Prostate gland (tissue), 2 donors: ENCODE measurements at regions not wholly inside any gene's neighbourhood (a gene's known extent, or its start where the extent isn't known, plus 50 kb on each side); places are given as distances from the start of the nearest gene placed in this dataset.
"Not testable (repeated sequence)": the region's sequence is repeated elsewhere in the genome, so short reads cannot be mapped to it uniquely, and the experiment has no call there.

Experiments
- DNase-seq: peaks from one replicate; pipeline ENCODE4 v3.0.0-alpha.2; 2019; ENCODE audit warnings: low spot score
- H3K27ac ChIP-seq, 2 donors: fragments of 200-600 bp; sonication (generic); 2 replicates each; pipeline ENCODE4 v1.5.1; 2017 to 2019
- H3K27me3 ChIP-seq: fragments of 200-600 bp; sonication (generic); replicated peaks from 2 replicates; pipeline ENCODE4 v1.5.1; 2019; ENCODE audit not compliant: insufficient read depth
- H3K36me3 ChIP-seq, 2 donors: fragments of 200-600 bp; sonication (generic); 1 replicate in 1 of 2; 2 replicates in 1 of 2; pipeline versions ENCODE4 v1.5.1 to v1.8.1; 2017 to 2019
- H3K4me1 ChIP-seq: fragments of 200-600 bp; sonication (generic); replicated peaks from 2 replicates; pipeline ENCODE4 v1.5.1; 2019
- H3K4me3 ChIP-seq, 2 donors: fragments of 200-600 bp; sonication (generic); 2 replicates each; pipeline ENCODE4 v1.5.1; 2017 to 2019
- H3K9me3 ChIP-seq: fragments of 200-600 bp; sonication (generic); 2 replicates; pipeline ENCODE4 v1.5.1; 2017
- POLR2A ChIP-seq: fragments of 450-650 bp; IDR thresholded peaks from one replicate; pipeline ENCODE4 v1.6.1; 2016; ENCODE audit warnings: antibody characterized with exemption, mild to moderate bottlenecking
- POLR2AphosphoS5 ChIP-seq: sonication (generic); formaldehyde crosslinking; IDR thresholded peaks from one replicate; pipeline ENCODE4 v1.6.1; 2017; ENCODE audit warnings: antibody characterized with exemption
- WGBS: methylation state at CpG from one replicate; pipeline ENCODE4 v1.1.5; 2018; 5-methylcytosine and 5-hydroxymethylcytosine counted together
- intact Hi-C: fragments of 100-400 bp; cut with DNase I; formaldehyde crosslinking; loops from one replicate; pipeline ENCODE4 v1.14.2; 2022
- TF ChIP-seq, protein P1 (sequence below), 4 experiments: fragments of 200-600 bp in 2 of 4; fragments of 450-650 bp in 2 of 4; sonication (generic) in 2 of 4; IDR thresholded peaks; 1 replicate in 3 of 4; 2 replicates in 1 of 4; pipeline ENCODE4 v1.5.1; 2016 to 2019; ENCODE audit warnings: antibody characterized with exemption in 4 of 4, mild to moderate bottlenecking in 2 of 4, moderate library complexity in 2 of 4

DNA sequence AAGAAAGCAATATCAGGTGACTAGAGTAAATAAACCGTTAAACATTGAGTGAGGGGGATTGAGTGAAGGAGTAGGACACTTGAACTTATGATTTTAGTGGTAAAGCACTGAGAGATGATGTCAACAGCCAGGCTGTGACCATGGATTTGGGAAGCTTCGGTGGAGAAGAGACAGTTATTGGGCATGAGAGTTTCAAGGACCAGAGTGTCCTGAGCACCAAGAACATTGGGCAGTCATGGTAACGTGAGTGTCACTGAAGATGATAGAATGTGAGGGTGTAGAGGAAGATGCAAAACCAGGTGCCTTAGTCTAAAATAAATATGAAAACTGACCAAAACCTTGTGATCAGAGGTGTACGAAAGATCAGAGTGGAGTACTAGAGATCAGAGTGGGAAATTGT lies 248.1 kb downstream of the ASXL3 start:
- Histone ChIP-seq H3K4me1 (no peaks in the 10 kb centered on the region), H3K27me3 (no peaks in the 10 kb centered on the region), H3K9me3 (no peaks in the 10 kb centered on the region), H3K4me3 (no peak overlapping the region), H3K36me3 (no peaks in the 10 kb centered on the region), H3K27ac (no peak overlapping the region)
- TF ChIP-seq POLR2AphosphoS5 (no peak), POLR2A (no peak)
- TF ChIP-seq, protein P1, sequence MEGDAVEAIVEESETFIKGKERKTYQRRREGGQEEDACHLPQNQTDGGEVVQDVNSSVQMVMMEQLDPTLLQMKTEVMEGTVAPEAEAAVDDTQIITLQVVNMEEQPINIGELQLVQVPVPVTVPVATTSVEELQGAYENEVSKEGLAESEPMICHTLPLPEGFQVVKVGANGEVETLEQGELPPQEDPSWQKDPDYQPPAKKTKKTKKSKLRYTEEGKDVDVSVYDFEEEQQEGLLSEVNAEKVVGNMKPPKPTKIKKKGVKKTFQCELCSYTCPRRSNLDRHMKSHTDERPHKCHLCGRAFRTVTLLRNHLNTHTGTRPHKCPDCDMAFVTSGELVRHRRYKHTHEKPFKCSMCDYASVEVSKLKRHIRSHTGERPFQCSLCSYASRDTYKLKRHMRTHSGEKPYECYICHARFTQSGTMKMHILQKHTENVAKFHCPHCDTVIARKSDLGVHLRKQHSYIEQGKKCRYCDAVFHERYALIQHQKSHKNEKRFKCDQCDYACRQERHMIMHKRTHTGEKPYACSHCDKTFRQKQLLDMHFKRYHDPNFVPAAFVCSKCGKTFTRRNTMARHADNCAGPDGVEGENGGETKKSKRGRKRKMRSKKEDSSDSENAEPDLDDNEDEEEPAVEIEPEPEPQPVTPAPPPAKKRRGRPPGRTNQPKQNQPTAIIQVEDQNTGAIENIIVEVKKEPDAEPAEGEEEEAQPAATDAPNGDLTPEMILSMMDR (IDR thresholded peaks at IDR 0.05) = no peak
- WGBS = 85% methylated on average over 4 of the region's 4 CpGs
- intact Hi-C loops = no loop called here
- no peak for DNase-seq

GRCh38 chr18:33821503-33821902 lies 243.5 kb downstream of the ASXL3 start:
- WGBS = 63% methylated on average over 1 of the region's 1 CpG
- H3K27me3 ChIP-seq = no peaks in the 10 kb centered on the region
- TF ChIP-seq, protein P1 (IDR thresholded peaks at IDR 0.05) = no peak
- TF ChIP-seq POLR2AphosphoS5 = no peak
- TF ChIP-seq POLR2A = no peak
- no peaks in the 10 kb centered on the region for H3K9me3 ChIP-seq
- intact Hi-C loops = no loop called here
- no peak overlapping the region for H3K4me3 ChIP-seq
- DNase-seq = no peak
- no peaks in the 10 kb centered on the region for H3K4me1 ChIP-seq
- H3K27ac ChIP-seq = no peak overlapping the region
- no peaks in the 10 kb centered on the region for H3K36me3 ChIP-seq

- no peaks in the 10 kb centered on the region for H3K4me1 ChIP-seq
- DNase-seq = no peak
- no peaks in the 10 kb centered on the region for H3K9me3 ChIP-seq
- 75% methylated on average over 37 of the region's 39 CpGs for WGBS
- H3K4me3 ChIP-seq = no peak overlapping the region
- no peak overlapping the region for H3K27ac ChIP-seq
- no peaks in the 10 kb centered on the region for H3K36me3 ChIP-seq
- intact Hi-C loops = no loop called here
- H3K27me3 ChIP-seq = no peaks in the 10 kb centered on the region
- TF ChIP-seq POLR2A (no peak), POLR2AphosphoS5 (no peak)
- TF ChIP-seq, protein P1 (IDR thresholded peaks at IDR 0.05) = no peak
Measured at GRCh38 chr18:33820517-33821371, 242.7 kb downstream of the ASXL3 start.

DNA sequence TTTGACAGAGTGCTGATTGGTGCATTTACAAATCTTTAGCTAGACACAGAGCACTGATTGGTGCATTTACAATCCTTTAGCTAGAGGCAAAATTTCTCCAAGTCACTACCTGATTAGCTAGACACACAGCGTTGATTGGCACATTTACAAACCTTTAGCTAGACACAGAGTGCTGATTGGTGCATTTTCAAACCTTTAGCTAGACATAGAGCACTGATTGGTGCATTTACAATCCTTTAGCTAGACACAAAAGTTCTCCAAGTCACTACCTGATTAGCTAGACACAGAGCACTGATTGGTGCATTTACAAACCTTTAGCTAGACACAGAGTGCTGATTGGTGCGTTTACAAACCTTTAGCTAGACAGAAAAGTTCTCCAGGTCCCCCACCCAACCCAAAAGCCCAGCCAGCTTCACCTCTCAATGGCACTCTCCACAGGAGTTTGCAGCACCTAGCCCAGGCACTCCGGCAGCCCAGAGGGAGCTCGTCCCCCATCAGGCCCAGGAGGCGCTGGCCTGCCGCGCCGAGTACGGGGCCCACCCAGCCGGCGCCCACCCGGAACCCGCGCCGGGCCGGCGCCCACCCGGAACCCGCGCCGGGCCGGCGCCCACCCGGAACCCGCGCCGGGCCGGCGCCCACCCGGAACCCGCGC lies 241.8 kb downstream of the ASXL3 start:
- H3K27me3 ChIP-seq, intact Hi-C loops, DNase-seq, H3K4me3 ChIP-seq, H3K9me3 ChIP-seq, H3K36me3 ChIP-seq, H3K27ac ChIP-seq, H3K4me1 ChIP-seq: not testable (repeated sequence)
- WGBS = 90% methylated on average over 6 of the region's 32 CpGs

DNA sequence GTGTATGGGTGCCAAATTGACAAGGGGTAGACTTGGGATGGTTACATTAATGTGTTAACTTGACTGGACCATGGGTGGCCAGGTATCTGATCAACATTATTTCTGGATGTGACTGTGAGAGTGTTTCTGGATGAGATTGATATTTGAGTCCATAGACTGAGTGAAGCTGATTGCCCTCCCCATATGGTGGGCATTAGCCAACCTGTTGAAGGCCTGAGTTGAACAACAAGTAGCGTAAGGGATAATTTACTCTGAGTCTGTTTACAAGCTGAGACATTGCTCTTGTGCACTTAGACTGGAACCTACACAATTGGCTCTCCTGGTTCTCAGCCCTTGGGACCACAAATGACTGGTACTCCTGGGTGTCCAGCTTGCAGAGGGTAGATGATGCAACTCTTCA lies 240.1 kb downstream of the ASXL3 start:
- no peak for DNase-seq
- H3K4me3 ChIP-seq = no peak overlapping the region
- H3K9me3 ChIP-seq = no peaks in the 10 kb centered on the region
- TF ChIP-seq POLR2A = no peak
- no peak for TF ChIP-seq POLR2AphosphoS5
- TF ChIP-seq, protein P1 (IDR thresholded peaks at IDR 0.05) = no peak
- WGBS = 83% methylated on average over 1 of the region's 1 CpG
- no peak overlapping the region for H3K27ac ChIP-seq
- intact Hi-C loops = no loop called here
- H3K4me1 ChIP-seq = no peaks in the 10 kb centered on the region
- no peaks in the 10 kb centered on the region for H3K36me3 ChIP-seq
- no peaks in the 10 kb centered on the region for H3K27me3 ChIP-seq
